ENCODE measurements at regions not wholly inside any gene's neighbourhood (a gene's known extent, or its start where the extent isn't known, plus 50 kb on each side); places are given as distances from the start of the nearest gene placed in this dataset.

GRCh38 chr14:54120260-54120659 lies 163.6 kb upstream of the BMP4 start:
- H3K27ac ChIP-seq (ENCODE audit: insufficient read depth, low read length): no peak overlapping the region
- no peak overlapping the region for H2AK5ac ChIP-seq (ENCODE audit: low read depth, low read length)
- no peak overlapping the region for H2BK15ac ChIP-seq (ENCODE audit: low read depth, low read length)
- BruUV-seq (replicated peaks): no TSS peak
- no peak overlapping the region for H3K4ac ChIP-seq (ENCODE audit: low read depth, low read length)
- ChIA-PET CTCF (no interaction called here), POLR2A (ENCODE audit: unreplicated experiment) (no interaction called here)
- no peak overlapping the region for H2AFZ ChIP-seq (replicated peaks; ENCODE audit: low read length, poor library complexity)
- ATAC-seq (ENCODE audit: low read depth): no peak
- no peak overlapping the region for H3K18ac ChIP-seq (ENCODE audit: low read depth, low read length)
- H4K8ac ChIP-seq (ENCODE audit: low read depth in 2 of 2, low read length in 2 of 2): no peak overlapping the region
- no peaks in the 10 kb centered on the region for H4K20me1 ChIP-seq (ENCODE audit: insufficient read depth, low read length)
- no peak overlapping the region for H3K4me3 ChIP-seq (ENCODE audit: insufficient read depth, low read depth, low read length)
- no peaks in the 10 kb centered on the region for H3K9me3 ChIP-seq (ENCODE audit: control insufficient read depth, insufficient read depth, low read length)
- no peak for DNase-seq
- H3K79me1 ChIP-seq (ENCODE audit: low read depth in 1 of 2, low read length in 2 of 2): no peaks in the 10 kb centered on the region
- no peak overlapping the region for H4K5ac ChIP-seq (ENCODE audit: low read depth, low read length)
- WGBS, 2 experiments (ENCODE audit: extremely low coverage in 2 of 2, insufficient read length in 1 of 2): no CpG with 5 or more reads among the region's 1 CpG
- no peak overlapping the region for H3K56ac ChIP-seq (ENCODE audit: extremely low read depth, insufficient read depth, low read length)
- TF ChIP-seq MXI1 (IDR thresholded peaks at IDR 0.05; ENCODE audit: borderline replicate concordance, low read depth, low read length) (no peak), NFE2L2 (IDR thresholded peaks at IDR 0.05; ENCODE audit: low read depth, low read length) (no peak), RFX5 (IDR thresholded peaks at IDR 0.05; ENCODE audit: low read depth, low read length) (no peak), POLR2A (IDR thresholded peaks at IDR 0.05; ENCODE audit: low read depth, low read length) (no peak), FOS (IDR thresholded peaks at IDR 0.05; ENCODE audit: low read depth, low read length) (no peak), ELK1 (IDR thresholded peaks at IDR 0.05; ENCODE audit: borderline replicate concordance, low read depth, low read length) (no peak), CHD1 (IDR thresholded peaks at IDR 0.05; ENCODE audit: low read depth, low read length) (no peak), BHLHE40 (IDR thresholded peaks at IDR 0.05; ENCODE audit: low read depth, low read length) (no peak)
- no peak overlapping the region for H3K9ac ChIP-seq (ENCODE audit: low read depth, low read length)
- no peak overlapping the region for H3K14ac ChIP-seq (replicated peaks; ENCODE audit: low read depth, low read length)
- H3K4me1 ChIP-seq (ENCODE audit: control insufficient read depth, insufficient read depth, low read length): no peaks in the 10 kb centered on the region
- intact Hi-C loops (cut with micrococcal nuclease) (no loop called here), dilution Hi-C loops (cut with HindIII; ENCODE audit: low sequenced_read_pairs, unreplicated experiment) (no loop called here), in situ Hi-C loops (cut with MboI; ENCODE audit: low sequenced_read_pairs) (no loop called here)
- H2AK9ac ChIP-seq (replicated peaks; ENCODE audit: low read depth, low read length, poor library complexity): no peak overlapping the region
- no peak overlapping the region for H3K4me2 ChIP-seq (ENCODE audit: low read depth, low read length)
- H2BK5ac ChIP-seq (ENCODE audit: low read depth, low read length, poor library complexity, severe bottlenecking): no peak overlapping the region
- no peaks in the 10 kb centered on the region for H3K36me3 ChIP-seq (ENCODE audit: control insufficient read depth, insufficient read depth, low read length)
- no peak overlapping the region for H2BK120ac ChIP-seq (ENCODE audit: low read depth, low read length)
- no peak overlapping the region for H2BK20ac ChIP-seq (ENCODE audit: low read depth, low read length)
- no peaks in the 10 kb centered on the region for H3K9me1 ChIP-seq (ENCODE audit: insufficient read depth, low read length)
- peaks cover 6% of the 10 kb centered on the region; the same call in 1 of the 2 replicates for H3K27me3 ChIP-seq (ENCODE audit: control insufficient read depth, insufficient read depth, low read length)
- H4K91ac ChIP-seq (ENCODE audit: insufficient read depth, low read depth, low read length): no peak overlapping the region
- H3K23ac ChIP-seq (ENCODE audit: low read depth, low read length): no peak overlapping the region
